Natural killer cell (primary cell): ENCODE measurements at regions not wholly inside any gene's neighbourhood (a gene's known extent, or its start where the extent isn't known, plus 50 kb on each side); places are given as distances from the start of the nearest gene placed in this dataset.

Source experiments
- ATAC-seq, 3 donors: fragments of 150-1000 bp in 2 of 3; fragments of 200-7000 bp in 1 of 3; cut with Tn5 transposase; 1 replicate in 1 of 3; 2 replicates in 2 of 3; pipeline ENCODE4 v1.10.0; 2021; ENCODE audit warnings: mild to moderate bottlenecking in 2 of 3, moderate library complexity in 2 of 3
- DNase-seq, 2 donors: peaks; one replicate each; pipeline versions ENCODE4 v3.0.0 to v3.0.0-alpha.2; 2013 to 2021; ENCODE audit warnings: mixed read lengths in 1 of 2
- H3K27ac ChIP-seq: one replicate; pipeline ENCODE4 v1.5.1; 2013; ENCODE audit warnings: mild to moderate bottlenecking, low read length
- H3K27me3 ChIP-seq: one replicate; pipeline ENCODE4 v1.6.1; 2013; ENCODE audit warnings: low read length; ENCODE audit not compliant: control insufficient read depth, insufficient read depth
- H3K36me3 ChIP-seq: one replicate; pipeline ENCODE4 v1.6.1; 2013; ENCODE audit warnings: low read length; ENCODE audit not compliant: control insufficient read depth, insufficient read depth
- H3K4me1 ChIP-seq: one replicate; pipeline ENCODE4 v1.6.1; 2013; ENCODE audit warnings: low read length; ENCODE audit not compliant: control insufficient read depth, insufficient read depth
- H3K4me3 ChIP-seq: one replicate; pipeline ENCODE4 v1.5.1; 2013; ENCODE audit warnings: low read length
- H3K9me3 ChIP-seq: one replicate; pipeline ENCODE4 v1.6.1; 2013; ENCODE audit warnings: low read length; ENCODE audit not compliant: control insufficient read depth, insufficient read depth
- H3K27ac Mint-ChIP-seq, 2 donors: one replicate each; pipeline ENCODE4 v1.8.0; 2022; ENCODE audit warnings: mild to moderate bottlenecking in 2 of 2, mixed read lengths in 2 of 2, moderate library complexity in 1 of 2
- H3K27me3 Mint-ChIP-seq, 2 donors: one replicate each; pipeline ENCODE4 v1.8.0; 2022; ENCODE audit warnings: low read depth in 2 of 2, mixed read lengths in 2 of 2
- H3K36me3 Mint-ChIP-seq: one replicate; pipeline ENCODE4 v1.8.0; 2022; ENCODE audit warnings: mixed read lengths
- H3K4me1 Mint-ChIP-seq, 2 donors: one replicate each; pipeline ENCODE4 v1.8.0; 2022; ENCODE audit warnings: mixed read lengths in 2 of 2
- H3K4me3 Mint-ChIP-seq: one replicate; pipeline ENCODE4 v1.8.0; 2022; ENCODE audit warnings: mild to moderate bottlenecking, moderate library complexity, mixed read lengths
- H3K9me3 Mint-ChIP-seq, 2 donors: one replicate each; pipeline ENCODE4 v1.8.0; 2022; ENCODE audit warnings: mixed read lengths in 2 of 2
- WGBS: methylation state at CpG from one replicate; pipeline ENCODE4 v1.1.7; 2013; ENCODE audit warnings: missing lambda C conversion rate; ENCODE audit not compliant: insufficient coverage; 5-methylcytosine and 5-hydroxymethylcytosine counted together
- intact Hi-C: fragments of 100-400 bp; cut with micrococcal nuclease; formaldehyde crosslinking; loops from one replicate; pipeline ENCODE4 v1.14.2; 2022
- TF ChIP-seq, protein P1 (sequence below): fragments of 200-600 bp; IDR thresholded peaks from one replicate; pipeline ENCODE4 v1.8.0; 2022; ENCODE audit warnings: antibody characterized with exemption

DNA sequence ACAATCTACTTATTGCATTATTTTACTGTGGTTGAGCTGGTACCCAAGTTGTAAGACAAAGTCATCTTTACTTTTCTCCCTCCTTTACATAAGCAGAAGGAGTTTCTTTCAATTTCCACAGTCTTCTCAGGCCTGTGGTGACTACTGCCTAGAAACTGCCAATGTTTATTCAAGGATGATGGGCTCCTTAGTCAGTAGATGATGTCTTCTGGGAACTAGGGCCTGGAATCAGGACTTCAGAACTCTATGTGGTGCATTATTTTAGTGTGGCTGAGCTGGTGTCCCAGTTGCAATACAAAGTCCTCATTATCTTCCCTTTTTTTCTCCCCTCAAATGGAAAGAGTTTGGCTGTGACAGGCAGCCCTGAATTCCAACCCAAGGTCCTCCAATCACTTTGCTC lies 1762.5 kb downstream of the SI start:
- DNase-seq: no peak
- ATAC-seq: no peak
- Mint-ChIP-seq H3K4me3 (no peak overlapping the region), H3K27ac (no peak overlapping the region), H3K9me3 (peaks cover 16 to 22% of the 10 kb centered on the region in 2 donors), H3K27me3 (no peaks in the 10 kb centered on the region), H3K4me1 (no peaks in the 10 kb centered on the region), H3K36me3 (no peaks in the 10 kb centered on the region)
- Histone ChIP-seq H3K27ac (no peak overlapping the region), H3K9me3 (peaks cover 7% of the 10 kb centered on the region), H3K36me3 (no peaks in the 10 kb centered on the region), H3K27me3 (no peaks in the 10 kb centered on the region), H3K4me1 (no peaks in the 10 kb centered on the region), H3K4me3 (no peak overlapping the region)
- intact Hi-C loops: no loop called here
- TF ChIP-seq, protein P1, sequence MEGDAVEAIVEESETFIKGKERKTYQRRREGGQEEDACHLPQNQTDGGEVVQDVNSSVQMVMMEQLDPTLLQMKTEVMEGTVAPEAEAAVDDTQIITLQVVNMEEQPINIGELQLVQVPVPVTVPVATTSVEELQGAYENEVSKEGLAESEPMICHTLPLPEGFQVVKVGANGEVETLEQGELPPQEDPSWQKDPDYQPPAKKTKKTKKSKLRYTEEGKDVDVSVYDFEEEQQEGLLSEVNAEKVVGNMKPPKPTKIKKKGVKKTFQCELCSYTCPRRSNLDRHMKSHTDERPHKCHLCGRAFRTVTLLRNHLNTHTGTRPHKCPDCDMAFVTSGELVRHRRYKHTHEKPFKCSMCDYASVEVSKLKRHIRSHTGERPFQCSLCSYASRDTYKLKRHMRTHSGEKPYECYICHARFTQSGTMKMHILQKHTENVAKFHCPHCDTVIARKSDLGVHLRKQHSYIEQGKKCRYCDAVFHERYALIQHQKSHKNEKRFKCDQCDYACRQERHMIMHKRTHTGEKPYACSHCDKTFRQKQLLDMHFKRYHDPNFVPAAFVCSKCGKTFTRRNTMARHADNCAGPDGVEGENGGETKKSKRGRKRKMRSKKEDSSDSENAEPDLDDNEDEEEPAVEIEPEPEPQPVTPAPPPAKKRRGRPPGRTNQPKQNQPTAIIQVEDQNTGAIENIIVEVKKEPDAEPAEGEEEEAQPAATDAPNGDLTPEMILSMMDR: no peak

DNA sequence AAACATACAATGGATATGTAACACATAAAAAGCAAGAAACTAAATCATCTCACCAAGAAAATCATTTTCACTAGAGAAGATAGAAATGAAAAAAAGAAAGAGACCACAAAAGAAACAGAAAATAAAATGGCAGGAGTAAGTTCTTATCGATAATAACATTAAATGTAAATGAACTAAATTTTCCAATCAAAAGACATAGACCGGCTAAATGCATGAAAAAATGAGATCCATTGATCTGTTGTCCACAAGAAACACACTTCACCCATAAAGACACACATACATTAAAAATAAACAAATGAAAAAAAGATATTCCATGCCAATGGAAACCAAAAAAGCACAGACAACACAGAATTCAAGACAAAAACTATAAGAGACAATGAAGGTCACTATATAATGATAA lies 1771.9 kb downstream of the SI start:
- WGBS: no CpG with 5 or more reads among the region's 2 CpGs
- Mint-ChIP-seq H3K36me3 (peaks cover 8% of the 10 kb centered on the region), H3K27me3 (no peaks in the 10 kb centered on the region), H3K9me3 (peaks cover 17 to 26% of the 10 kb centered on the region in 2 donors), H3K27ac (no peak overlapping the region), H3K4me1 (no peaks in the 10 kb centered on the region), H3K4me3 (no peak overlapping the region)
- TF ChIP-seq, protein P1: no peak
- no peaks in the 10 kb centered on the region for H3K4me1 ChIP-seq
- no peaks in the 10 kb centered on the region for H3K36me3 ChIP-seq
- H3K9me3 ChIP-seq: peaks cover 18% of the 10 kb centered on the region
- no peak for DNase-seq
- H3K27ac ChIP-seq: no peak overlapping the region
- ATAC-seq: no peak
- H3K4me3 ChIP-seq: no peak overlapping the region
- intact Hi-C loops: no loop called here
- no peaks in the 10 kb centered on the region for H3K27me3 ChIP-seq

DNA sequence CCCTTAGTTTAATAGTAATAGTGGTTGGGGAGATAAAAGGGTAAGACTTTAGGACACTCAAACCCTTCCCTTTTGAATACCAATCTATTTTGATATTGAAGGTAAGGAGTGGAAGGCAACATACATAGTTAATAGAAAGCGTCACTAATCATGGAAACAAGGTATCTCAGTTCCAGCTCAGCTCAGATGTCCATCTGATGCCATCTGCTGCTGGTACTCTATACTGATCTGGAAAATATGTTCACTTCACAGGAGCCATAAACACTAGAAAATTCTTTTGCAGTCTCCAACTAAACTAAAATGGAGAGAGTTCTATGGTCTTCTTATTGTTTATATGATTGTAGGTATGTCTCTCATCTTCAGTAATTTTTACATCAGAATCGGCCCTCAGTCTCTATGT lies 1777.1 kb downstream of the OTOL1 start:
- 100% methylated on average over 1 of the region's 2 CpGs for WGBS
- DNase-seq (no peak), ATAC-seq (no peak)
- no peaks in the 10 kb centered on the region for H3K27me3 Mint-ChIP-seq
- H3K27me3 ChIP-seq: no peaks in the 10 kb centered on the region
- TF ChIP-seq, protein P1: no peak
- no peak overlapping the region for H3K27ac Mint-ChIP-seq
- no peaks in the 10 kb centered on the region for H3K36me3 ChIP-seq
- no peaks in the 10 kb centered on the region for H3K36me3 Mint-ChIP-seq
- H3K27ac ChIP-seq: no peak overlapping the region
- H3K4me1 Mint-ChIP-seq: no peaks in the 10 kb centered on the region
- H3K4me3 Mint-ChIP-seq: no peak overlapping the region
- H3K9me3 ChIP-seq: peaks cover 3% of the 10 kb centered on the region
- no peaks in the 10 kb centered on the region for H3K4me1 ChIP-seq
- intact Hi-C loops: no loop called here
- peaks cover 8 to 32% of the 10 kb centered on the region in 2 donors for H3K9me3 Mint-ChIP-seq
- no peak overlapping the region for H3K4me3 ChIP-seq

DNA sequence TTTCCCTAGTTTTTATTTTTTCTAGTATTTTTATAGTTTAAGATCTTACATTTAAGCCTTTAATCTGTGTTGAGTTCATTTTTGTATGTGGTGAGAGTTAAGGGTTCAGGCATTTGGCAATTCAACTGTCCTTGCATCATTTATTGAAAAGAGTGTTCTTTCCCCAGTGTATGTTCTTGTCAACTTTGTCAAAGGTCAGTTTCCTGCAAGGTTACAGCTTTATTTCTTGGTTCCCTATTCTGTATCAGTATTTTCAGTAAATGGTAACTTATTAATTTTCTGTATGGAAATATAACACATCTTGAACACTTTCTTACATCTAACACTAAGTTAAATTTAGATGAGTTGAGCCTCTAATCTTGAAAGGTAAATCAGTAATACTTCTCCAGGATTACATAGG lies 1770.1 kb downstream of the OTOL1 start:
- Histone ChIP-seq H3K27ac (no peak overlapping the region), H3K4me3 (no peak overlapping the region), H3K9me3 (peaks cover 3% of the 10 kb centered on the region), H3K4me1 (no peaks in the 10 kb centered on the region), H3K36me3 (no peaks in the 10 kb centered on the region), H3K27me3 (no peaks in the 10 kb centered on the region)
- intact Hi-C loops: no loop called here
- H3K4me1 Mint-ChIP-seq: no peaks in the 10 kb centered on the region
- TF ChIP-seq, protein P1: no peak
- no peak for ATAC-seq
- H3K9me3 Mint-ChIP-seq: peaks cover 22 to 25% of the 10 kb centered on the region in 2 donors
- no peak for DNase-seq
- H3K36me3 Mint-ChIP-seq: peaks cover 19% of the 10 kb centered on the region
- H3K27me3 Mint-ChIP-seq: no peaks in the 10 kb centered on the region
- no peak overlapping the region for H3K27ac Mint-ChIP-seq
- H3K4me3 Mint-ChIP-seq: no peak overlapping the region
